ENCODE measurements at regions not wholly inside any gene's neighbourhood (a gene's known extent, or its start where the extent isn't known, plus 50 kb on each side); places are given as distances from the start of the nearest gene placed in this dataset.
A peak's percentile ranks its signal among the peaks of the same experiment; 100 is the strongest.
"Not testable (repeated sequence)": the region's sequence is repeated elsewhere in the genome, so short reads cannot be mapped to it uniquely, and the experiment has no call there.

- DNase-seq: no peak
These were observed 145.8 kb downstream of the LCA5 start for GRCh38 chr6:79391480-79391879.

GRCh38 chr6:79385893-79386292 lies 151.3 kb downstream of the LCA5 start:
- DNase-seq: no peak

- DNase-seq: no peak
These were observed 150.9 kb upstream of the HMGN3 start for GRCh38 chr6:79385333-79385732.

- DNase-seq: peak in 1 of 2 experiments; percentile 22
These were observed 150.4 kb upstream of the HMGN3 start for GRCh38 chr6:79384845-79385244.

GRCh38 chr6:79378957-79379356 lies 144.5 kb upstream of the HMGN3 start:
- DNase-seq: no peak

DNA sequence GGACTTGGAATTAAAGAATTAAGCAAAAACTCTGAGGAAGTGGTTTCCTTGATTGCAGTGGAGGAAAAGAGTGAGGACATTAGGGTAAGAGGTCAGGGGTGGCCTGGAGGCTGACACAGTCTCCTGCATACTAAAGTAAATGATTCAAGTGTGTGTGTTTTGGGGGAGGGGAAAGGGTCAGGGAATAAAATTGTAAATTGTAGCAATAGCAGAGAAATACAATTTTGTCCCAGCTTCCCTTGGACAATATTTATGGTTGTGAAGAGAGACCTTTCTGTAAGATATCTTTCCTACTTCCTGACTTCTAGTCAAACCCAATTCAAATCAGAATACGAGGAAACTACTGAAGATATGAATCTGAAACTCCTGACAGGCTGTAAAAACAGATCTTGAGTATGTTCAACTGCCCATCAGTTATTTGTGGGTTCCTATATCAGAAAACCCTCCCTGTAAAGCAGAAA lies 143.4 kb upstream of the HMGN3 start:
- DNase-seq: no peak

DNA sequence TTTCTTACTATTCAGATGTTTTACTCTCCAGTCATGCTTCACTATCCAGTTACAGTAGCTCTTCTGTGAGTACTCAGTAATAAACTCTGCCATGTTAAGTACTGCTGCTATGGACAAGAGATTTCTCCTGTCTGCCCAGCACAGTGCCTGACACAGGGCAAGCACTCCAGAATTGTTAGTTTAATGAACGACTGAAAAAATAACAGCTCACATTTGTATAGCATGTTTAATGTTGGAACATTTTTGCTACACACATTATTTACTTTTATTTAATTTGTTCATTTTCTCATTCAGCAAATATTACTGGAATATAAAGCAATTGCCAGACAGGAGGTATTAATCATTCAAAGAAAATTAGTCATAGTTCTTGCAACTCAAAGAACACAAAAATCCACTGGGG lies 142.6 kb upstream of the HMGN3 start:
- DNase-seq: no peak

GRCh38 chr6:79375635-79376337 lies 141.3 kb upstream of the HMGN3 start:
- DNase-seq: peak in 1 of 2 experiments; percentile 29

GRCh38 chr6:79374308-79374707 lies 139.8 kb upstream of the HMGN3 start:
- no peak for DNase-seq

GRCh38 chr6:79373880-79374279 lies 139.4 kb upstream of the HMGN3 start:
- no peak for DNase-seq

GRCh38 chr6:79373246-79373645 lies 138.8 kb upstream of the HMGN3 start:
- DNase-seq: no peak

GRCh38 chr6:79372757-79373156 lies 138.3 kb upstream of the HMGN3 start:
- DNase-seq: no peak

GRCh38 chr6:79369026-79369425 lies 134.5 kb upstream of the HMGN3 start:
- DNase-seq: no peak

GRCh38 chr6:79363441-79363840 lies 129.0 kb upstream of the HMGN3 start:
- not testable (repeated sequence) for DNase-seq

DNA sequence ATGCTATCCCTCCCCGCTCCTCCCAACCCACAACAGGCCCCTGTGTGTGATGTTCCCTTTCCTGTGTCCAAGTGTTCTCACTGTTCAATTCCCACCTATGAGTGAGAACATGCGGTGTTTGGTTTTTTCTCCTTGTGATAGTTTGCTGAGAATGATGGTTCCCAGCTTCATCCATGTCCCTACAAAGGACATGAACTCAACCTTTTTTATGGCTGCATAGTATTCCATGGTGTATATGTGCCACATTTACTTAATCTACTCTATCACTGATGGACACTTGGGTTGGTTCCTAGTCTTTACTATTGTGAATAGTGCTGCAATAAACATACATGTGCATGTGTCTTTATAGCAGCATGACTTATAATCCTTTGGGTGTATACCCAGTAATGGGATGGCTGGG lies 126.6 kb upstream of the HMGN3 start:
- DNase-seq: not testable (repeated sequence)

DNA sequence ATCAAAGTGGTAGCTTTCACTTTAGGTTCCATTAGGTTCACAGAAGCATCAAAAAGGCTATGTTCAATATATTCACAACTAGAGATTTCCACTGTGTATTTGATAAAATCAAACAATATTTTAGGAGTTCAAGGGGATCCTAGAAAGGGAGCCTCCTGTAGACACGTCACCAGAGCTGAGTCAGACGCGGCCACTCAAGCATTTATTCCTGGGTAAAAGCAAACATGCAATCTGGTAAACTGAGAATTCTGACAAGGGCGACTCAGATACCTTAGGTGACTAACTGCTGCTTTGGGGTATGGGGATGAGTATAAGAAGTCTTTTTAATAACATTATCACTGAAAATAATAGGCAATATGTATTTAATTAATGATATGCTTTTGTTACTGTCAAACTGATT lies 118.7 kb upstream of the HMGN3 start:
- DNase-seq: no peak

- no peak for DNase-seq
These were observed 104.0 kb upstream of the HMGN3 start for GRCh38 chr6:79338493-79338892.

DNA sequence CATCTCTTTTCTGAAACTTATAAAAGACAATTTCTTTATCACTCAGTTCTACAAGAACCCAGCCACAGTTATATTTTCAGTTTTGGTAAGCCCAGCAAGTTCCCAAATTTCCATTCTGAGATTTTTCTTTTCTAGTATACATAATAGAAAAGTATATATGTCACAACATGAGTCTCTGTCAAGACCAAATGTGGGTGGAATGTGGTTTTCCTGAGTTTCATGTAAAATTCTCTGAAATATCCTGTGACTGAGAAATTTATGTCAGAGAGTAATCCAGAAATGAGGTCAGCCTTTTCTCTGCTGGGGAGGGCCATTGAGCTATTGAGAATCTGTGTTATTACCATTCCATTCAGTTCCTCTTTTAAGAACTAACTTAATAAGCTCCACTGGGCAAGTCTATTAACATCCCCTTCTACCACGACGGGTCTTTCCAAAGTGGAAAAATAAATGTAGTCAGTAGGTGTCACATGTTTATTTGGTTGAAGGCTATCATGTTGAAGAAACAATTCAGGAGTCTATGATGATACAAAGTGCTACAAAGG lies 100.7 kb upstream of the HMGN3 start:
- DNase-seq: no peak

GRCh38 chr6:79334674-79335073 lies 100.2 kb upstream of the HMGN3 start:
- DNase-seq: no peak

DNA sequence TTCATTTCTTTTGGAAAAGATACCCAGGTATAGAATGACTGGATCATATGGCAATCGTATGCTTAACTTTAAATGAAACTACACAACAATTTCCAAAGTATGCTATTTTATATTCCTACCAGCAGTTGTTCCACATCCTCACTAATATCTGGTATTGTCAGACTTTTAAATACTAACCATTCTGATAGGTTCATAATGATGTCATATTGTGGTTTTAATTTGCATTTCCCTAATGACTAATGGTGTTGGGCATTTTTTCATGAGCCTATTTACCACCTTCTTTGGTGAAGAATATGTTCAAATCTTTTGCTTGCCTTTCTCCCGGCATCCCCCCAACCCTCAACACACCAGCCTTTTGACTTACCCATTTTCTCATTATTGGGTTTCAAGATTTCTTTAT lies 96.2 kb upstream of the HMGN3 start:
- DNase-seq: no peak

- no peak for DNase-seq
These were observed 78.8 kb upstream of the HMGN3 start for GRCh38 chr6:79313254-79313653.

DNA sequence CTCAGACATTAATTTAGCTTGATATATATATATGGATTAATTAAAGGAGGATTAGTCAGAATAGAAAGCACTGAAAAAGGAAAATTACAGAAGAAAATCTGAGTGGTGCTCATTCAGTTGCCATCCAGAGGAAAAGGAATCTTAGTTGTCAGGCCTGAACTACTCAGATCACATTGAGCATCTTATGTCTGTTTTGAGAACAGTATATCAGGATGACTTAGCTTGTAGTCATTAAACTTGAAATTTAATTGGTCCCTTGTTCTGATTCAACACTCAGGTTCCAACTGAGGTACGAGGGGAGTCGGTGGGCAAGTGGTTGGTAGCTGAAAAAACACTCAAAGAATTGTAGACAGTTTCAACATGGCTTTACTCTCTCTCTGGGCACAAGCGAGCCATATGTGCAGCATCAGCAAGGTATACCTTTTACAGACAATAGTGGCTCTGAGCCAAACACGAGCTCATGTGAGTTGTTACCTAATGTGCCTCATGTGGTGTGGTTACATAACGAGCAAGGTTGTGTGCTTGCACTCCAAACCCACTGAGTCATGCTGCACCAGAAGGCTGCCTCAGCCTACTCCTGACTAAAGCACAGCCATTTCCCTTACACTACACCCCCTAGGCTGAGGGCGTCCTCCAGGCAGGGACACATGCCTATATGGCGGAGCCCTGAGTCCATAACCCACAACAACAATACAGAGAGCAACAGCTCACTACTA lies 73.0 kb upstream of the HMGN3 start:
- DNase-seq: no peak

GRCh38 chr6:79305020-79305419 lies 70.5 kb upstream of the HMGN3 start:
- no peak for DNase-seq

DNA sequence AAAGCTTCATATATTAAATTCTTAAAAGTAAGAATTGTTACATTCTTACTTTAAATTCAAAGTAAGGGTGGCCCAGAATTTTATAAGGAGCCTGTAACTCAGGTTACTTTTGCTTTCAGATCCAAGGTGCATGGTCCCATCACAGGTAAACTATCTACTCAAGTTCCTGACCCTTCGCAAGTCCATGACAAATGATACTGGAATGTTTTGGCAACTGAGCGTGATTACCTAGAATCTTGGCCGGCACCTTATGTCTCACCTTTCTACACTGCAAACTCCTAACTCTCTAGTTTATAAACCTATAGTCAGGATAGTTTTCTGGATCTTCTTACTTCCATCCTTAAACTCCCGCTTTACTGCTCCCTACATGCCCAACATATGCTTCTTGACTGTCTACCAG lies 67.9 kb upstream of the HMGN3 start:
- DNase-seq: no peak
